ENCODE measurements at regions not wholly inside any gene's neighbourhood (a gene's known extent, or its start where the extent isn't known, plus 50 kb on each side); places are given as distances from the start of the nearest gene placed in this dataset.
"Not testable (repeated sequence)": the region's sequence is repeated elsewhere in the genome, so short reads cannot be mapped to it uniquely, and the experiment has no call there.

DNA sequence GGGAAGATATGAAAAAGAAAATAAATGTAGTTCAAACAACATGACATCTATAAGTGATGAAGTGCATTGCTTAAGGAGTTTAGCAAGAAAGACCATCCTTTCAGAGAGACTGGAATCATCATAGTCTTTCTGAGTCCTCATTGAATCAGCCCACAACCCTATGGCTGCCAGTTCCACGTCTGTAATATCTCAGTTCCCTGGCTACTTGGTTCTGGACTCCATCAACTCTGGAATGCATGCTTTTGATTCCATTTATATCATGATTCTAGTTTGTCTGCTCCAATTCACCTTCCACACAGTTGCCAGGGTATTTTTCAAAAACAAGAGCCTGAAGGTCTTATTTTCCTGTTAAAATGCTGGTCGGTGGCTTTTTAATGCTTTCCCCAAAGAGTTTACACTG is 126.4 kb upstream of the MDFIC start:
- TF ChIP-seq, protein P1, sequence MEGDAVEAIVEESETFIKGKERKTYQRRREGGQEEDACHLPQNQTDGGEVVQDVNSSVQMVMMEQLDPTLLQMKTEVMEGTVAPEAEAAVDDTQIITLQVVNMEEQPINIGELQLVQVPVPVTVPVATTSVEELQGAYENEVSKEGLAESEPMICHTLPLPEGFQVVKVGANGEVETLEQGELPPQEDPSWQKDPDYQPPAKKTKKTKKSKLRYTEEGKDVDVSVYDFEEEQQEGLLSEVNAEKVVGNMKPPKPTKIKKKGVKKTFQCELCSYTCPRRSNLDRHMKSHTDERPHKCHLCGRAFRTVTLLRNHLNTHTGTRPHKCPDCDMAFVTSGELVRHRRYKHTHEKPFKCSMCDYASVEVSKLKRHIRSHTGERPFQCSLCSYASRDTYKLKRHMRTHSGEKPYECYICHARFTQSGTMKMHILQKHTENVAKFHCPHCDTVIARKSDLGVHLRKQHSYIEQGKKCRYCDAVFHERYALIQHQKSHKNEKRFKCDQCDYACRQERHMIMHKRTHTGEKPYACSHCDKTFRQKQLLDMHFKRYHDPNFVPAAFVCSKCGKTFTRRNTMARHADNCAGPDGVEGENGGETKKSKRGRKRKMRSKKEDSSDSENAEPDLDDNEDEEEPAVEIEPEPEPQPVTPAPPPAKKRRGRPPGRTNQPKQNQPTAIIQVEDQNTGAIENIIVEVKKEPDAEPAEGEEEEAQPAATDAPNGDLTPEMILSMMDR (IDR thresholded peaks at IDR 0.05; ENCODE audit: insufficient read depth, low read depth, low read length, missing control alignments), result no peak
- no peak for DNase-seq (ENCODE audit: low read depth)
- H3K4me3 ChIP-seq (ENCODE audit: low read depth, low read length), result no peak overlapping the region

GRCh38 chr7:114799628-114800028 is 122.3 kb upstream of the MDFIC start:
- no peak overlapping the region for H3K4me3 ChIP-seq (ENCODE audit: low read depth, low read length)
- TF ChIP-seq, protein P1 (IDR thresholded peaks at IDR 0.05; ENCODE audit: insufficient read depth, low read depth, low read length, missing control alignments), result no peak
- peak; percentile 4 for DNase-seq (ENCODE audit: low read depth)

GRCh38 chr7:114802632-114803031 is 119.3 kb upstream of the MDFIC start:
- TF ChIP-seq, protein P1 (IDR thresholded peaks at IDR 0.05; ENCODE audit: insufficient read depth, low read depth, low read length, missing control alignments), result no peak
- H3K4me3 ChIP-seq (ENCODE audit: low read depth, low read length), result no peak overlapping the region
- no peak for DNase-seq (ENCODE audit: low read depth)

DNA sequence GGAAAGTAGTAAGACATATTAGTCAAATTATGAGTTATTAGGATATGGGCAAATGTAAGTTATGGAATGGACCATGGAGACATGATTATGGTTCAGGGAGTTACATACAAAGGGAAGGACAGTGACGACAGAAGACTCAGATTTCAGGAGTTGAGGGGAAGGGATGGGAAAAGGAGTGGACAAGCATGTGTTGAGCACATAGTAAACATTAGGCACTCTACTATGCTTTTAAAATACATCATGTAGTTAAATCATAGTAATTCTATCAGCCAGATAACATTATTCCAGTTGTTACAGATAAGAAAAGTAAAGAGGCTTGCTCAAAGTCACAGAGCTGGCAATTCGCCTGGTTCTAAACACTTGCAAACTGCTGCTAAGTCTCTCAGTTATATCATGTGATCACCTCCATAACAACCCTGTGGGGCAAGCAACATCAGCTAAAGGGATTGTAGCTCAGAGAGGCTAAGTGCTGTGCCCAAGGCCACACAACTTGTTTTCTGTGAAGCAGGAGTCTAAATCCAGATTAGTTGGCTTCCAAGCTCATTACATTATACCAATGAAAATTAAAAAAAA is 115.2 kb upstream of the MDFIC start:
- no peak overlapping the region for H3K4me3 ChIP-seq (ENCODE audit: low read depth, low read length)
- TF ChIP-seq, protein P1 (IDR thresholded peaks at IDR 0.05; ENCODE audit: insufficient read depth, low read depth, low read length, missing control alignments), result no peak
- no peak for DNase-seq (ENCODE audit: low read depth)

- no peak for DNase-seq (ENCODE audit: low read depth)
- H3K4me3 ChIP-seq (ENCODE audit: low read depth, low read length), result no peak overlapping the region
- TF ChIP-seq, protein P1 (IDR thresholded peaks at IDR 0.05; ENCODE audit: insufficient read depth, low read depth, low read length, missing control alignments), result no peak
Observed at GRCh38 chr7:114812570-114812969, 109.3 kb upstream of the MDFIC start.

DNA sequence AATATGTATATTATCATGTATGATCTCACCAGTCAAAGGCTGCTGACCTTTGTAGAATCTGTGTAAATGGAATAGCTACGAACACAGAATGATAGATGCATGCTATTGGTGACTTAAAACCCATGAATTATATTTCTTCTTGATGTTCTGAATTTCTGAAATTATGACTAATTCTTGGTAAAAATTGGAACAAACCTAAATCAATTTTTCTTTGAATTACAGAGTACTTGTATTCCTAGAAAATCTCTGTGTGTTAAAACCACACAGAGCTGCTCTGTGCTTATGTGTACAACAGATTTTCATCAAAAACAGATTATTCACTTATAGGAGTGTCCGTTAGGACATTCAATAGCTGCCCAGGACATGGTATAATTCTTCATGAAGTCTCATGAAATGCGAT is 108.3 kb upstream of the MDFIC start:
- TF ChIP-seq, protein P1 (IDR thresholded peaks at IDR 0.05; ENCODE audit: insufficient read depth, low read depth, low read length, missing control alignments), result no peak
- no peak overlapping the region for H3K4me3 ChIP-seq (ENCODE audit: low read depth, low read length)
- DNase-seq (ENCODE audit: low read depth), result no peak

DNA sequence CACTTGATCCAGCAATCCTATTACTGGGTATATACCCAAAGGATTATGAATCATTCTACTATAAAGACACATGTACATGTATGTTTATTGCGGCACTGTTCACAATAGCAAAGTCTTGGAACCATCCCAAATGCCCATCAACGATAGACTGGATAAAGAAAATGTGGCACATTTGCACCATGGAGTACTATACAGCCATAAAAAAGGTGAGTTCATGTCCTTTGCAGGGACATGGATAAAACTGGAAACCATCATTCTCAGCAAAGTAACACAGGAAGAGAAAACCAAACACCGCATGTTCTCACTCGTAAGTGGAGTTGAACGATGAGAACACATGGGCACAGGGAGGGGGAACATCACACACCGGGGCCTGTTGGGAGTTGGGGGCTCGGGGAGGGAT is 104.9 kb upstream of the MDFIC start:
- H3K4me3 ChIP-seq (ENCODE audit: low read depth, low read length); DNase-seq (ENCODE audit: low read depth): not testable (repeated sequence)

Data from GM12865 (cell line).